Heart right ventricle (tissue), 16 donors: ENCODE measurements at regions not wholly inside any gene's neighbourhood (a gene's known extent, or its start where the extent isn't known, plus 50 kb on each side); places are given as distances from the start of the nearest gene placed in this dataset.

Experiments used
- ATAC-seq, 8 donors: fragments of 200-7000 bp; cut with Tn5 transposase; one replicate each; pipeline ENCODE4 v1.9.1; 2020; ENCODE audit warnings: mild to moderate bottlenecking in 8 of 8, moderate library complexity in 8 of 8, moderate number of reproducible peaks in 1 of 8
- DNase-seq, 2 donors: peaks; one replicate each; pipeline ENCODE4 v3.0.0-alpha.2; 2020
- H3K27ac ChIP-seq, 10 donors: fragments of 200-600 bp; sonication (generic) in 2 of 10; one replicate each; pipeline versions ENCODE4 v1.5.0 to v1.8.0; 2020 to 2022; ENCODE audit warnings: mild to moderate bottlenecking in 3 of 10
- H3K27me3 ChIP-seq, 7 donors: fragments of 200-600 bp; one replicate each; pipeline ENCODE4 v1.8.0; 2021 to 2022; ENCODE audit warnings: mild to moderate bottlenecking in 2 of 7
- H3K36me3 ChIP-seq, 9 donors: fragments of 200-600 bp; sonication (generic) in 1 of 9; one replicate each; pipeline versions ENCODE4 v1.5.0 to v1.8.0; 2020 to 2022; ENCODE audit warnings: mild to moderate bottlenecking in 2 of 9
- H3K4me1 ChIP-seq, 9 donors: fragments of 200-600 bp; sonication (generic) in 1 of 9; one replicate each; pipeline versions ENCODE4 v1.5.0 to v1.8.0; 2020 to 2022; ENCODE audit warnings: mild to moderate bottlenecking in 4 of 9
- H3K4me3 ChIP-seq, 10 donors: fragments of 200-600 bp; sonication (generic) in 2 of 10; one replicate each; pipeline versions ENCODE4 v1.5.0 to v1.8.0; 2020 to 2022; ENCODE audit warnings: mild to moderate bottlenecking in 7 of 10, moderate library complexity in 2 of 10
- H3K9me3 ChIP-seq, 11 donors: fragments of 200-600 bp in 10 of 11; sonication (generic) in 2 of 11; one replicate each; pipeline versions ENCODE4 v1.5.0 to v1.8.0; 2013 to 2022; ENCODE audit warnings: mild to moderate bottlenecking in 2 of 11, control low read depth in 1 of 11, moderate library complexity in 1 of 11
- WGBS, 2 donors: extraction: QIAGEN DNeasy Blood & Tissue Kit; methylation state at CpG; one replicate each; pipeline ENCODE4 v1.1.7; 2013; ENCODE audit warnings: inconsistent platforms in 1 of 2; 5-methylcytosine and 5-hydroxymethylcytosine counted together
- intact Hi-C, 10 donors: fragments of 100-400 bp; cut with DNase I; formaldehyde crosslinking; loops; one replicate each; pipeline versions ENCODE4 v1.11.1 to v1.14.2; 2022
- TF ChIP-seq, protein P1 (sequence below), 9 donors: fragments of 200-600 bp; sonication (generic) in 2 of 9; IDR thresholded peaks; one replicate each; pipeline versions ENCODE4 v1.5.0 to v1.8.0; 2021 to 2022; ENCODE audit warnings: antibody characterized with exemption in 9 of 9, mild to moderate bottlenecking in 5 of 9, moderate library complexity in 1 of 9
- donor health status: Arrhythmogenic right ventricular cardiomyopathy.
- donor health status: ischemic (EF 13 %, LVEDD 7.1; RV severe dilation, severe dysfunction).
- donor health status: healthy with polysubstance abuse.
- donor health status: DM: no; HTN: yes; CAD: no.
- donor health status: DM: no; HTN: no; CAD: no.
- donor health status: ischemic (EF 25% LVEDD 6.9; RV normal size, moderate dysfunction).
- donor health status: ischemic (EF 25% LVEDD 5.7; RV mildly dilated, moderate dysfunction).
- donor health status: healthy.
- donor health status: DM: yes; HTN: yes; CAD: no.
- donor health status: Ischemic cardiomyopathy.
- donor health status: ischemic (EF 35%, LVEDD 5.7; RV mildly dilated, moderate dysfunction).
- donor health status: nonischemic (EF 11% LVEDD 7.7; RV severe dilation, severe dysfunction).
- donor health status: DM: yes; HTN: yes; CAD: no.
- donor health status: PGD.
- donor health status: ischemic (EF 29% LVEDD 5.4; RV normal size, mild dysfunction).
- donor health status: nonischemic (EF 23%, LVEDD 6.1; RV moderate dilation, normal function).

DNA sequence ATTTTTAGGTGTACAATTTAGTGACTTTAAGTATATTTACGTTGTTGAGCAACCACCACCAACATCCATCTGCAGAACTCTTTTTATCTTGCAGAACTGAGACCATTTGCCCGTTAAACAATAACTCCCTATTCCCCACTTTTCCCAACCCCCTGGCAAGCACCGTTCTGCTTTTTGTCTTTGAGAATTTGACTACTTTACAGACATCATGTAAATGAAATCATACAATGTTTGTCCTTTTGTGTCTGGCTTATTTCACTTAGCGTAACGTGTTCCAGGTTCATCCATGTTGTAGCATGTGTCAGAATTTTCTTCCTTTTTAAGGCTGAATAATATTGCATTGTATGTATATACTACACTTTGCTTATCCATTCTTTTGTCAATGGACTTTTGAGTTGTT, 201.5 kb downstream of the DACT1 start:
- TF ChIP-seq, protein P1, sequence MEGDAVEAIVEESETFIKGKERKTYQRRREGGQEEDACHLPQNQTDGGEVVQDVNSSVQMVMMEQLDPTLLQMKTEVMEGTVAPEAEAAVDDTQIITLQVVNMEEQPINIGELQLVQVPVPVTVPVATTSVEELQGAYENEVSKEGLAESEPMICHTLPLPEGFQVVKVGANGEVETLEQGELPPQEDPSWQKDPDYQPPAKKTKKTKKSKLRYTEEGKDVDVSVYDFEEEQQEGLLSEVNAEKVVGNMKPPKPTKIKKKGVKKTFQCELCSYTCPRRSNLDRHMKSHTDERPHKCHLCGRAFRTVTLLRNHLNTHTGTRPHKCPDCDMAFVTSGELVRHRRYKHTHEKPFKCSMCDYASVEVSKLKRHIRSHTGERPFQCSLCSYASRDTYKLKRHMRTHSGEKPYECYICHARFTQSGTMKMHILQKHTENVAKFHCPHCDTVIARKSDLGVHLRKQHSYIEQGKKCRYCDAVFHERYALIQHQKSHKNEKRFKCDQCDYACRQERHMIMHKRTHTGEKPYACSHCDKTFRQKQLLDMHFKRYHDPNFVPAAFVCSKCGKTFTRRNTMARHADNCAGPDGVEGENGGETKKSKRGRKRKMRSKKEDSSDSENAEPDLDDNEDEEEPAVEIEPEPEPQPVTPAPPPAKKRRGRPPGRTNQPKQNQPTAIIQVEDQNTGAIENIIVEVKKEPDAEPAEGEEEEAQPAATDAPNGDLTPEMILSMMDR (IDR thresholded peaks at IDR 0.05), result no peak
- no peaks in the 10 kb centered on the region for H3K9me3 ChIP-seq
- no peak for DNase-seq
- H3K27ac ChIP-seq, result no peak overlapping the region
- ATAC-seq, result no peak
- intact Hi-C loops, result no loop called here
- no peaks in the 10 kb centered on the region for H3K4me1 ChIP-seq
- H3K27me3 ChIP-seq, result no peaks in the 10 kb centered on the region
- no peak overlapping the region for H3K4me3 ChIP-seq
- H3K36me3 ChIP-seq, result no peaks in the 10 kb centered on the region
- WGBS, 2 donors, result 79 to 85% methylated on average over 5 of the region's 5 CpGs

DNA sequence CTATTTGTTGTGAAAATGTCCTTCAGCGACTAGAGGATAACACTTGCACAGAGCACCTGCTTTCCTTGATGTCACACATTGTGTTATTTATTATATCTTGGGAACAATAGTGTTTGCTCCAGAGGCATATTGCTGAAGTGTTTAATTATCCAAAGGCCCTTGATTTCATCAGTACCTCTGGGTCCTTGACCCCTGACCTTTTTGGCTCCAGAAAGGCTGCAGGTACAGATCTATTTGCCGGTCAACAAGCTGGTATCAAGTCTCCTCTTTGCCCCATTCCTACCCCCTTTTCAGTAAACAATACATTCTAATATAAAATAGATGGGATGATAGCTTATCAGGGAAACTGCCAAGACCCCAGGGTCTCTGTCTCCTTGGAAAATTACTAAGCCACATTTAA, 206.8 kb downstream of the DACT1 start:
- TF ChIP-seq, protein P1 (IDR thresholded peaks at IDR 0.05), result no peak
- 90 to 93% methylated on average over 2 of the region's 2 CpGs for WGBS, 2 donors
- H3K36me3 ChIP-seq, result no peaks in the 10 kb centered on the region
- DNase-seq (no peak), ATAC-seq (no peak)
- intact Hi-C loops, result no loop called here
- H3K27ac ChIP-seq, result no peak overlapping the region
- no peaks in the 10 kb centered on the region for H3K4me1 ChIP-seq
- no peaks in the 10 kb centered on the region for H3K9me3 ChIP-seq
- no peaks in the 10 kb centered on the region for H3K27me3 ChIP-seq
- H3K4me3 ChIP-seq, result no peak overlapping the region

DNA sequence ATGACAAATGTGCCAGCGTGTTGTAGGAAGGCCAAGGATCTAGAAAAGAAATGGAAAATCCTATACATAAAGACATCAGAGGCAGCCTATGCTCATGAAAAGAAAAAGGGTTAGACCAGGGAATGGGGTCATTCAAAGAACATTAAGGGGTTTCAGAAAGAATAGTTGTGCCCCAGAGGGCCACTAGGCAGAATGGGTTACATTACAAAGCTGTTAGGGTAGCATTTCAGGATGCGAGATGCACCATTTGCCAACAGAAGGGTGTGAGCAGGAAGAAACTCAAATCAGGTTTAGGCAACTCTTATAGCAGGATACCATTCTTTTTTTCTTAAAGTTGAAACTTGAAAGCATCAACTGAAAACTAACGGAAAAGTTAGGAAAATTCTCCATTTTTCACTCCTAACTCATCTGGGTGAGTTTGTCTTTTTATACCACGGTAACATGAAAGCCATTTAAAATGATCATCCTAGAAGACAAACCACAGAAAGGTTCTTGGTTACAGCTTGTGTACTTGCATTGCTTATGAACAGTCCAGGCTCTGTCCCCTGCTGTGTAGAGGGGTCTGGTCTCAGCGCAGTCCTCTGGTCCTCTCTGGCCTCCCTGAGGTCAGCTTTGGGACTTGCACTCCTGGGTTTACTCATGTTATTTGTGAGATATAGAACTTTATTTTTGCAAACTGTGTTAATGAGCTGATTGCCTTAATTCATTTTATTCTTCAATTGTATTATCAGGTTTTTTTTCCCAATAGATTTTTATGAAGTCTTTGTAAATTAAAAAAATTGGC, 209.1 kb downstream of the DACT1 start:
- 71 to 84% methylated on average over 5 of the region's 5 CpGs for WGBS, 2 donors
- ATAC-seq, result no peak
- H3K27me3 ChIP-seq, result no peaks in the 10 kb centered on the region
- no peak for DNase-seq
- no peaks in the 10 kb centered on the region for H3K36me3 ChIP-seq
- no peak overlapping the region for H3K27ac ChIP-seq
- no peak overlapping the region for H3K4me3 ChIP-seq
- TF ChIP-seq, protein P1 (IDR thresholded peaks at IDR 0.05), result no peak
- no peaks in the 10 kb centered on the region for H3K4me1 ChIP-seq
- intact Hi-C loops, result no loop called here
- peaks cover 0 to 7% (median 0%) of the 10 kb centered on the region in 11 donors for H3K9me3 ChIP-seq

DNA sequence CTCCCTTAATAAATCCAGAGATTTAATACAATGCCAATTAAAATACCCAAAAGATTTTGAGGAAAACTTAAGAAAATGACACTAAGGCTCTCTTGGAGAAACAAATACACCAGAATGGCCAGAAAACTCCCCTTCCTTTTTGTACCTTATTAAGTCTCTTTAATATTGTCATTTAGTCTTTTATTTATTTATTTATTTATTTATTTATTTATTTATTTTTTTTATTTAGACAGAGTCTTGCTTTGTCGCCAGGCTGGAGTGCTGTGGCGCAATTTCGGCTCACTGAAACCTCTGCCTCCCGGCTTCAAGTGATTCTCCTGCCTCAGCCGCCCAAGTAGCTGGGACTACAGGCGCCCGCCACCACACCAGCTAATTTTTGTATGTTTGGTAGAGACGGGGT, 210.6 kb downstream of the DACT1 start:
- ATAC-seq (no peak), DNase-seq (no peak)
- TF ChIP-seq, protein P1 (IDR thresholded peaks at IDR 0.05), result no peak
- Histone ChIP-seq H3K4me3 (no peak overlapping the region), H3K36me3 (no peaks in the 10 kb centered on the region), H3K4me1 (no peaks in the 10 kb centered on the region), H3K27me3 (no peaks in the 10 kb centered on the region), H3K9me3 (peaks cover 0 to 7% (median 0%) of the 10 kb centered on the region in 11 donors), H3K27ac (no peak overlapping the region)
- intact Hi-C loops, result no loop called here
- WGBS, 2 donors, result 97% methylated on average over 8 of the region's 8 CpGs
